Neural cell (in vitro differentiated cells): ENCODE measurements at regions not wholly inside any gene's neighbourhood (a gene's known extent, or its start where the extent isn't known, plus 50 kb on each side); places are given as distances from the start of the nearest gene placed in this dataset.

ENCODE experiments used
- EZH2 ChIP-seq: fragments of 200-600, 300-800 bp; shearing (Covaris generic), sonication (generic); IDR thresholded peaks from 2 replicates; pipeline ENCODE4 v1.6.1; 2014; ENCODE audit warnings: antibody characterized with exemption, low read length, borderline replicate concordance, mild to moderate bottlenecking; ENCODE audit not compliant: insufficient read depth, poor library complexity, severe bottlenecking
- POLR2AphosphoS5 ChIP-seq: IDR thresholded peaks from 2 replicates; pipeline ENCODE4 v1.6.1; 2012

GRCh38 chr6:9155836-9156235 is 720.5 kb upstream of the SLC35B3 start:
- TF ChIP-seq EZH2 (no peak), POLR2AphosphoS5 (no peak)
